ENCODE measurements at regions not wholly inside any gene's neighbourhood (a gene's known extent, or its start where the extent isn't known, plus 50 kb on each side); places are given as distances from the start of the nearest gene placed in this dataset.

- peaks cover 27% of the 10 kb centered on the region for H3K4me1 ChIP-seq (ENCODE audit: control insufficient read depth, insufficient read depth, low read length)
- FAIRE-seq (no peak), ATAC-seq (peak; percentile 33; the same call in 2 of the 3 replicates), DNase-seq (ENCODE audit: low read depth, low spot score) (no peak)
- no TSS peak for BruUV-seq (replicated peaks)
- RAD21 ChIA-PET (ENCODE audit: unreplicated experiment): interaction anchor here (0.7 to 4.3 kb wide), 14 partner anchors 10 to 482 kb away, joined by 3 to 28 read pairs (median 4); partner anchors contain the start of gene KLF7
- in situ Hi-C loops (cut with MboI) (no loop called here), intact Hi-C loops (cut with micrococcal nuclease; ENCODE audit: unreplicated experiment) (no loop called here)
- SMC1A ChIA-PET (ENCODE audit: uncharacterized antibody, unreplicated experiment): interaction anchor here (0.6 to 5.6 kb wide), 22 partner anchors 10 to 265 kb away, joined by 3 to 80 read pairs (median 4); no protein-coding TSS in a partner anchor
- no peaks in the 10 kb centered on the region for H3K27me3 ChIP-seq (replicated peaks in 1 of 2; ENCODE audit: control insufficient read depth in 2 of 2, insufficient read depth in 2 of 2, low read length in 1 of 2)
- no peaks in the 10 kb centered on the region for H3K36me3 ChIP-seq (ENCODE audit: control insufficient read depth in 2 of 2, insufficient read depth in 2 of 2, low read length in 1 of 2)
- no peaks in the 10 kb centered on the region for H3K79me2 ChIP-seq (ENCODE audit: control insufficient read depth, insufficient read depth, low read length)
- no peak overlapping the region for H3K4me3 ChIP-seq
- H3K9me3 ChIP-seq (replicated peaks; ENCODE audit: control insufficient read depth, insufficient read depth, low read length): no peaks in the 10 kb centered on the region; the same call in 2 of the 3 replicates
- POLR2A ChIA-PET: interaction anchor here (1.0 to 1.4 kb wide), 7 partner anchors 25 to 219 kb away, joined by 3 to 4 read pairs (median 3); no protein-coding TSS in a partner anchor
- peak overlapping the region; percentile 87 for H2AFZ ChIP-seq (ENCODE audit: control insufficient read depth, low read depth, low read length)
- peak overlapping the region; percentile 80 for H3K4me2 ChIP-seq (ENCODE audit: control insufficient read depth, insufficient read depth)
- TF ChIP-seq SIX5 (IDR thresholded peaks at IDR 0.05; ENCODE audit: low read depth, low read length, severe bottlenecking) (no peak), ZNF687 (IDR thresholded peaks at IDR 0.05) (no peak), E2F8 (IDR thresholded peaks at IDR 0.05; ENCODE audit: low read depth, partially characterized antibody) (no peak)
- CTCF ChIA-PET: interaction anchor here (0.5 to 1.7 kb wide), 9 partner anchors 10 to 190 kb away, joined by 3 to 6 read pairs (median 3); no protein-coding TSS in a partner anchor
- peak overlapping the region; percentile 36; the same call in 1 of the 2 replicates for H3K27ac ChIP-seq (ENCODE audit: control insufficient read depth, insufficient read depth)
- H4K20me1 ChIP-seq (ENCODE audit: control insufficient read depth, insufficient read depth): no peaks in the 10 kb centered on the region
- no peak overlapping the region for H3K9ac ChIP-seq (ENCODE audit: control insufficient read depth, insufficient read depth, low read length)
Measured at GRCh38 chr2:207282916-207283315, 117.2 kb upstream of the KLF7 start.

Measured in GM12878 (cell line).